HG02943 (cell line): ENCODE measurements at regions not wholly inside any gene's neighbourhood (a gene's known extent, or its start where the extent isn't known, plus 50 kb on each side); places are given as distances from the start of the nearest gene placed in this dataset.

ENCODE experiments used
- ATAC-seq: cut with Tn5 transposase; IDR thresholded peaks from one replicate; pipeline ENCODE4 v1.9.1; 2021; ENCODE audit warnings: mild to moderate bottlenecking, low read depth, moderate library complexity; ENCODE audit not compliant: unreplicated experiment

DNA sequence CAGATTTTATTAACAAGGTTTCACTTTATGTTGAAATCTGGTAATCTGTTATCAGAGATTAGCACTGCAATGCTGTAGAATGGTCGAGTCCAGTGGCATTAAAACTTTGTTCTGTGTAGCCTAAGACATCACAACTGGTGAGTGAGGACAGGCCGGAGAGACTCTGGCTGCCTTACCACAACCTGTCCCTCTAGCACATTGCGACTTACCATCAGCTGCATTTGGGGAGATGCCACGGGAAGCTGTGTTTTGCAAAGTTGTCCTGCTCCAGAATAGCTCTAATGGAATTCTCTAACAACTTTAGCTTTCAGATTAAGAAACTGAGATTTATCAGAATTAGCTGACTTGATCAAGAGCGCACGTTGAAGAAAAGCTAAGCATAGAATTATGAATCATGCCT is 493.3 kb downstream of the MAFB start:
- ATAC-seq: no peak

- no peak for ATAC-seq
Observed at GRCh38 chr20:40192529-40192928, 496.5 kb downstream of the MAFB start.

DNA sequence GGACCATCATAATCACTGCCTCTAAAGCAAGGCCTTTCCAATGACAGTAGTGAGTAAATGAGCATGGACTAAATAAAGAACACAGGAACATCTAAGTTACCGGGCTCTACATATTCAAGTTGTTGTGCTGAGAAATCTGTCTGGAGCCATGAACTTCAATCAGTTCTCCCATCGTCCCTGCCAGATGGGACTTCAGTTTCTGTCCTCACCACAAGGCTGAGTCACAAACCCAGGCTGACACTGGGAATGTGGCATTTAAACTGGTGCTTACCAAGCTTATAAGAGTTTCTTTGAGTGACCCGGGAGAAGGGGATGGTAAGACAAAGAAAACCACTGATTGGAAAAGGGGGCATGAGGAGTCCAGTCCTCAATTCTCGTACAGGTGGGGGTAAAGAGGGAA is 497.0 kb downstream of the MAFB start:
- ATAC-seq: no peak

DNA sequence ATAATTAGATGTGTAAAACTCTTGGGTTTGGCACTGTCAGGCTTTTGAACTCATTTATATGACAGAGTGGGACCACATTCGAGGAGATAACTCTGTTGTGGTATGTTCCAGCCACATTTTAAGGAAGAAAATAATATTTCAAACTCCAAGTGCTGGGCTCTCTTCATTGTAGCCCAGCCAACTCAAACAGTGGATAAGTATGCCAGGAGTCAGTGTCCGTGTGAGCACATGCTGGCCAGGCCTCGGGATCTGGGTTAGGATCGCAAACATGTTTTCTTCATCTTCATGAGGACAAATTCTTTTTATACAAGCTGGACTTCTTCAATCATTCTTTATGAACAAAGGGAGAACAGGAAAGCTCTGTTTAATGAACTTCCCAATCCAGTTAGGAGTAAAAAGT is 497.5 kb downstream of the MAFB start:
- ATAC-seq: no peak

DNA sequence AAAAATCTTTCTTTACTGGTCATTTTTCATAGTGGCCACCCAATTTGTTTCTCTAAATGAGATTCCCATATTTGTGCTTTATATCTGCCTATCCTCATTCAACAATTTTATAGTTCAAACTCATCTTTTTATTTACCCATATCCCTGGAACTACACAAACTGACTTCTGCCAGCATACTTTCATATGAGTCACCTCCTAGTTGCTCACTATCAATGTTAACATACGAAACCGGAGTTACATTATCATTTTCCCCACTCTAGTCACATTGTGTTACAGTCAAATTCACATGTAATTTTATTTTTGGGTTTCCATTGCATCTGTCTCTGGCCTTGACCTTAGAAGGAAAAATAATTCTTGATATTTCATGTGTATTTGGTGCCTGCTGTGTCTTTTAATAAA is 499.4 kb downstream of the MAFB start:
- ATAC-seq: no peak

- ATAC-seq: no peak
Observed at GRCh38 chr20:40188319-40188718, 500.7 kb downstream of the MAFB start.

DNA sequence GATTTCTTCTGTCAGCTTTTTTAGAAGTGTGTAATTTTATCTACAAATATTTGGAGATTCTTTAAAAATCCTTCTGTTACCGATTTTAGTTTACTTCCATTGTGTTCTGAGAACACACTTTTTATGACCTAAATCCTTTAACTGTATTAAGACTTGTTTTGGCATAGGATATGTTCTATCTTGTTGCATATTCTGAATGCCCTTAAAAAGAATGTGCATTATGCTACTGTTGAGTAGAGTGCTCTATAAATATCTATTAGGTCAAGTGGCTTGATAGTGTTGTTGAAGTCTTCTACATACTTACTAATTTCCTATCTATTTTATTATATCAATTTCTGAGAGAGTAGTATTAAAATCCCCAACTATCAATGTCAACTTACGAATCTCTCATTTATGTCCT is 502.2 kb downstream of the MAFB start:
- no peak for ATAC-seq

- no peak for ATAC-seq
Observed at GRCh38 chr20:40181676-40182075, 507.4 kb downstream of the MAFB start.

DNA sequence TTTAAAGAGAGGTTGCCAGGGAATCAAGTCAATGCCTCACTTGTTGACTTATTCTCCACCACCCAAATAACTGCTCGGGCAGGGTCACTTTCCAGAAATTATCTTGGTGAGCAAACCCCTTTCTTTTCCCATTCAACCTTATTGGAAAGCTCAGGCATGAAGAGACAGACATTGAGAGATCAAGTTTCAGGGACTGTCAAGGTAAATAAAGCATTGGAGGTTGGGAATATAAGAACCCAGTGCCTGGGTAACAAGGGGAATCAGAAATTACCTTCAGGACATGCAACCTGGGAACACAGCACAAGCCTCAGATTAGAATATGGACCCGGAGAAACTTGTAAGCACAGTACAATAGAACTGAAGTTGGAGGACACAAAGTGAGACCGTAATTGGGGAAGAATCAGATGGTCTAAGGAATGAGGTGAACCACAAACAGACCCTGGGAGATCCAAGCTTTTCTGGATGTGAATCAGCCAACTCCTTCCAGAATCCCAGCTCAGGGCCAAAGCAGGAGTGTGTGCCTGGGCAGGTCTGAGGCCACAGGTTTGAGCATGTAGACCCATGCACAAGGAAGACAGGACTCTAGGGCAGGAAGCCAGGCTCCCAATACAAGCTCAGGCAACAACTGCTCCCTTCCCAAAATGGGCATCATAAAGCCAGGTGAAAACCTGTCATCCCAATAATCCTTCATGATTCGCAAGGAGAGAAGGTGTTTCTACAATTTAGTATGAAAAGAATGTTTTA is 512.8 kb downstream of the MAFB start:
- no peak for ATAC-seq

DNA sequence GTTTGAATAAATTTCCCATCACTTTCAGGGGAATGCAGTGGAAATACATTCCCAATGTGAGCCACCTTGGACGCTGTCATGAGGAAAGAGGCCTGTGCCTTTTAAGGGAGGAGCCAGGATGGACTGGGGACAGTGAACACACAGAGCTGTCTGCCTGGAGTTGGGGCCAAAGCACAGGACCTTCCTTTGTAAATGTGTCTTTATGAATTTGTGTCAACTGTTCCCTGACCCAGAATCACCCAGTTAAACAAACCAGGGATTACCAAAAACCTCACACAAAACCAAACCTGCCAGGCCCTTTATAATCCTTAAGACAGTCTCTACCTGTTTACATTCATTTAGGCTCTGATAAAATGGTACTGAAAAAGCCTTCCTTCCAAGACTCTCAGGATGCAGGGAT is 513.7 kb downstream of the MAFB start:
- ATAC-seq: no peak

DNA sequence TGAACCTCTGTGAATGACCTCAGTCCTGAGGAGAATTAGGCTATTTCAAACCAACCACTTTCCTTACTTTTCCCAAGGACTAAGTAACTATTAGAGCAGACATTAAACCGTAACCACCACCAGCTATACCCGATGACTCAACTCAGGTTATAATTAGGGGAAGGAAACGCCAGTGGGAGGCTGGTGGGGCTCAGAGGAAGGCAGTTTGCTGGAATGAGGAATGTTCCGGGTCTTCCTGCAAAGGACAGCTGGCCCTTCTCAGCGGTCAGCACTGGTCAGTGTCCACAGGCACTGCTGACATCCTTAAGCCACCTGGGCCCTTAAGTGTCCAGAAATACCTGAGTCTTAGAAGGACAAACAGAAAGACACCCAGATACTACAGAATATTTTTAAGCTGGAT is 515.2 kb downstream of the MAFB start:
- ATAC-seq: no peak

DNA sequence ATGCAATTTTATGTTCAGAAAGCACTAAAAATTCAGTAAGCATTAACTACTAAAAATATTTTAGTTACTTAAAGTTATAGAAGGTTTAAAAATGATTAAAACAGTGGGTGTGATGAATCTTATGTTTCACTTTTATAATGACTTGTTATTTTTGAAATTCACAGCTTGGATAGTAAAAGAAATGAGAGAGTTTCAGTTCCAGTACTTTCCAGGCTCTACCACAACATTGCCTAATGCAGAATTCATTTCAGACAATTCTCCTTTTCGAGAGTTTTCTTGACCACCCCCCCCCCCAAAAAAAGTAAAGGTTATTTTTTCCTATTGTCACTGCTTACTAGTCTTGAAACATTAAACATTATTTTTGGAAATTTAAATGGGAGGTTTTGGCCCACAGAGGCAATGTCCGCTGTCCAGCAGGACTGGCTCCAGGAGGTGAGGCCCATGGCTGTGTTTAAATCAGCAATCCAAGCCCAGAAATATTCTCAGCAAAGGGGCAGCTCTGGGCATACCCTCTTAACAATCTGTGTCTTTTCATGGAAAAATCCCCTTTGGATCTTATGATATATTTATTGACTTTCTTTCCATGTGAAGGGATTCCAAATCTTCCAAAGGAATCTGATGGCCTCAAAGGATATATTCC is 519.9 kb downstream of the MAFB start:
- ATAC-seq: no peak

GRCh38 chr20:40161391-40161790 is 527.6 kb downstream of the MAFB start:
- no peak for ATAC-seq

DNA sequence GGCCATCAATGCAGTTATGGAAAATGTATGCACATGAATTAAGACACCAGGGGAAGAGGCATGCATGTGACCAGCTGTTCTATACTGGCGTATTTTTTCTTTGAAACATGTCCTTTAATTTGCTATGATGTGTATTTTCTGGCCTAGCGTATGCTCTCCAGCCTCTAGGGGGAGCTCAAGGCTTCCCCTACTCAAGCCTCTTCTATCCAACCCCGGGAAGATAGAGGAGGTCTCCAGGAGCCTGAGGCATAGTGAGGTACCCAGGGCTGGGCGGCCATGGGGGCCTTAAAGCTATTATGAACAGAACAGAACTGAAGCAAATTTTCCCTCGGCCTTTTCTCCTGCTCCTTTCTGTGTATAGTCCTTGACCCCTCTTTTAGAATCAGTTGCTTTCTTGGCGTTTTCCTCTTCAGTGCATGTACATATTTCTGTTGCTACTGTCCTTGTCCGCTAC is 528.9 kb downstream of the MAFB start:
- no peak for ATAC-seq

DNA sequence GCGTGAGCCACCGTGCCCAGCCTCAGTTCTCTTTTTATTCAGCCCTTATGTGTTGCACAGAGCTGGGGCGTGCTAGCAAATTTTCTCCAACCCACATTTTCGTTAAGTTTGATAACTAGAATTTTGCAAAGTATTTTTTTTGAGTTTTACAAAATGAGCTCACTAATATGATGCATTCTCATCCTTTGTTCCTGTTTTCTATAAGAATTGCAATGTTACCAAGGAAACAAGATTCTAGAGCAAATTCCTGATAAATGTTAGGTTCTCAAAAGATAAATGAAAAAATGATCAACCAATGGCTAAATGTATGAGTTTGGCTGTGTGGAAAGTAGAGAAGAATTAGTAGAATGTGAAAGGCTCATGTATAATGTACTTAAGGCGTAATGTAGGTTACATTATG is 529.8 kb downstream of the MAFB start:
- no peak for ATAC-seq

DNA sequence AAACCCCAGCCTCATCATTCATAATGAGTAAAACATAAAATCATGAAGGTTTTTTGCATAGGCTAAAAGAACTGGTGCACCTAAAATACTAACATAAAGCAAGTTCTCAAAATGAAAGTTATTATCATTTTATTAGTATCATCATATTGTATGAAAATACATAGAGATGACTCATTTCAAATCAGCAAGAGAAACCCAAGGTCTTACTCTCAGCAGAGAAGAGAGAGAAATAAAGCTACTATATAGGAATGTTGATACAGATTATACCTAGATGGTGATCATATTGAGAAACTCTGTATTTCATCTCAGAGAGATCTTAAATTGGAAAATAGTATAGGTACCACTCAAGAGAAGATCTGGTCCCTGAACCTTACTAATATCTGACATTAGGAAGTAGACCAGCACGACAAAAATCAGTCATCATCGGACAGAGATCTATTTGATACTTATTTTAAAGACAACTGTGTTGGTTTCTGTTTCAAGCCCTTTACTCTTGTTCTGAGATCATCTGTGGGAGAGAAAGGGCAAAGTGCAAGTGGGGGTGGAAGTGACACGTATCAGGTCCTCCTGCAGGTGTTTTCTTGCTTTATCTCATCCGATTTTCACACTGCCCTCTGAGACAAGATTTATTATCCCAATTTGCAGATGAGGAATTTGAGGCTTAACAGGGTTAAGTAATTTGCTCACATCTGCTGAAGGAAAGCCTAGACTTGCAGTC is 532.3 kb downstream of the MAFB start:
- ATAC-seq: peak; percentile 88

GRCh38 chr20:40154514-40154913 is 534.5 kb downstream of the MAFB start:
- no peak for ATAC-seq

DNA sequence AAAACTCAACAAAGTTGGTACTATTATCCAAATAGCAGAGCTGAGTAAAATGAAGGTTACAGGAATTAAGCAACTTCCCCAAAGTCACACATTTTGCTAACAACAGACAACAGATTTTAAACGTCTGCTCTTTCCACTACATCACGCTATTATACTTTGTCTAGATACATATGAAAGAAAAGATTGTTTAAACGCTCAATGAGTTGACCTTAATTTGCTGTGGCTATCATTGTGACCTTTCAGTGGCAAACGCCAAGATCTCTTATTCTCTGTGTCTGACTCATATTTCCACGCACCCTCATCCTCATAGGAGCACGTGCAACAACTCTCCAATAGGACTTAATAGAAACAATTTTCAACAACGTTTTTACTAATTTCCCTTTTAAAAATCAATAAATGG is 540.1 kb downstream of the MAFB start:
- no peak for ATAC-seq

DNA sequence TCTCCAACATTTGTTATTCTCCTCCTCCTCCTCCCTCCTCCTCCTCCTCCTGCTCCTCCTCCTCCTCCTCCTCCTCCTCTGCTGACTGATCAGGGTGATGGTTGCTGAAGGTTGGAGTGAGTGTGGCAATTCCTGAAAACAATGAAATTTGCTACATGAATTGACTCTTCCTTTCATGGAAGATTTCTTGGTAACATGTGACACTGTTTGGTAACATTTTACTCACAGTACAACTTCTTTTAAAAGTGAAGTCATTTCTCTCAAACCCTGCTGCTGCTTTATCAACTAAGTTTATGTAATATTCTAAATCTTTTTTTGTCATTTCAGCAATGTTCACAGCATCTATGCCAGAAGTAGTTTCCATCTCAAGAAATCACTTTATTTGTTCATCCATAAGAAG is 543.0 kb downstream of the MAFB start:
- ATAC-seq: no peak

DNA sequence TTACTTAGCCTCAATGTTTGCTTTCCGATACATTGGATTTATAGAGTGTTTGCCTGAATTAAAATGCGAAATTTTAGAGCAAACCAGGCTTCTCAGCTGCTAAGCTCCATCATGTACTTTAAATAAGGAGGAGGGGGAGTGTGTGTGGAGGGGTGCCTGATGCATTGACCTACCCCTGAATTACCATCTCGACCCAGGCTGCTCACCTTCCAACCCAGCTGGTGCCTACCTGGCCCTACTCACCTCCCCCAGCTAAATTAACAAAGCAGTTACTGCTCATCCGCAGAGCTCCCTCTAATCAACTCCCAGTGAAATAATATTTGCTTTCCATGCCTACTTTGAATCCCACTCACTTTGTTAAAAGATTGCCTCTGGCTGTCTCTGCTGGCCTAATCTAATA is 544.5 kb downstream of the MAFB start:
- ATAC-seq: no peak

DNA sequence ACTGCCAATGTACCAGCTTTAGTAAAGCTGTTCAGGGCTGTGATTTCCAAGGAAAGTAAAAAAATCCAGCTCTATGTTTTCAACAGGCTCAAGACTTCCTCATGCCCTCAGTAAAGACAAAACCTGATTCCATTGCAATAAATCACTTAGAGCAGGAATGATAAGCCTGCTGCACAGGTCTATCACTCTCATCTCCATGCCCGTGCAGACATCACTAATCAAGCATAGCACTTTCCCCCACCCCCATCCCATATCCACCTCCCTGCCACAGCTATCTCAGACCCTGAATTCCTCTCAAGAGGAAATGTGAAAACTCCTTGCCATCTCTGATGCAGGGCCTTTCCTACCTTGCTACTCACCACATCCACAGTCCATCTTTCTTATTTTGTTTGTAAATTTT is 554.9 kb downstream of the MAFB start:
- no peak for ATAC-seq

DNA sequence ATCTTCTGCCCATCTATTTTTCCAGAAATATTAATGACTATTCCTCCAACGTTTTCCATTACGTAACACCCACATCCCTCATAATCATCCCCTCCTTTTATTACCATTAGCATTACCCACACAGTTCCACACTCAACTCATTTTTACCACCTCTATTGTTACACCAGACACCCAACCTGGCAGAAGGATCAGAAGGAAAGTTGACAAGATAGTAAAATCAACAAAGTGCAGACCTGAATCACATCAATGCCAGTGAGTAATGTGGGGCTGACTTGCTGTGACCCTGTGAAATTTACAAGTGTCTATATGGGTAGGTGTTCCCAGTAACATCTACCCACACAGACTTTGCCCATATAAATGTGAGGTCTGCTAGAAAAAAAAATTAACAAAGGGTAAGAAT is 568.2 kb downstream of the MAFB start:
- ATAC-seq: no peak
